Keratinocyte (primary cell): ENCODE measurements at regions not wholly inside any gene's neighbourhood (a gene's known extent, or its start where the extent isn't known, plus 50 kb on each side); places are given as distances from the start of the nearest gene placed in this dataset.

ENCODE experiments used
- DNase-seq: peaks from one replicate; pipeline ENCODE4 v3.0.0-alpha.2; 2011; ENCODE audit warnings: low read depth, missing footprints, low spot score
- FAIRE-seq: peaks from 2 replicates; lab custom pipeline; 2011; peaks lifted over from hg19 to GRCh38; lab: Jason Lieb, UNC
- H2AFZ ChIP-seq: 2 replicates; pipeline ENCODE4 v1.6.0; 2012; ENCODE audit warnings: low read length, control low read depth, inconsistent platforms; ENCODE audit not compliant: control insufficient read depth
- H3K27ac ChIP-seq: 2 replicates; pipeline ENCODE4 v1.5.1; 2011; ENCODE audit warnings: low read length; ENCODE audit not compliant: control insufficient read depth, insufficient read depth
- H3K27me3 ChIP-seq: 3 replicates; pipeline ENCODE4 v1.6.0; 2011; ENCODE audit warnings: low read length; ENCODE audit not compliant: control insufficient read depth, insufficient read depth; ENCODE audit errors: extremely low read depth
- H3K36me3 ChIP-seq, 2 experiments: 2 replicates in 1 of 2; 3 replicates in 1 of 2; pipeline ENCODE4 v1.5.1; 2011; ENCODE audit warnings: low read length in 2 of 2, mild to moderate bottlenecking in 1 of 2; ENCODE audit not compliant: control insufficient read depth in 2 of 2, insufficient read depth in 2 of 2; ENCODE audit errors: extremely low read depth in 1 of 2
- H3K4me1 ChIP-seq: 3 replicates; pipeline ENCODE4 v1.5.1; 2011; ENCODE audit warnings: low read length; ENCODE audit not compliant: control insufficient read depth, insufficient read depth; ENCODE audit errors: extremely low read depth
- H3K4me2 ChIP-seq: 3 replicates; pipeline ENCODE4 v1.6.0; 2011; ENCODE audit warnings: low read depth, low read length; ENCODE audit not compliant: control insufficient read depth, insufficient read depth; ENCODE audit errors: extremely low read depth
- H3K4me3 ChIP-seq, 3 experiments: fragments of 200-600 bp in 1 of 3; sonication (generic) in 1 of 3; 2 replicates in 2 of 3; 3 replicates in 1 of 3; pipeline ENCODE4 v1.5.1; 2011 to 2016; ENCODE audit warnings: low read length in 3 of 3, mild to moderate bottlenecking in 3 of 3, control low read depth in 2 of 3, inconsistent platforms in 1 of 3, low read depth in 1 of 3, mixed read lengths in 1 of 3, mixed run types in 1 of 3, moderate library complexity in 1 of 3; ENCODE audit not compliant: control insufficient read depth in 2 of 3, insufficient read depth in 2 of 3; ENCODE audit errors: extremely low read depth in 1 of 3
- H3K79me2 ChIP-seq: 2 replicates; pipeline ENCODE4 v1.6.0; 2012; ENCODE audit warnings: low read length; ENCODE audit not compliant: control insufficient read depth, insufficient read depth
- H3K9ac ChIP-seq: 3 replicates; pipeline ENCODE4 v1.6.0; 2011; ENCODE audit warnings: low read length; ENCODE audit not compliant: control insufficient read depth, insufficient read depth; ENCODE audit errors: extremely low read depth
- H3K9me1 ChIP-seq: 3 replicates; pipeline ENCODE4 v1.6.0; 2011; ENCODE audit warnings: low read length; ENCODE audit not compliant: control insufficient read depth, insufficient read depth; ENCODE audit errors: extremely low read depth
- H3K9me3 ChIP-seq: 2 replicates; pipeline ENCODE4 v1.5.1; 2012; ENCODE audit warnings: low read depth, low read length; ENCODE audit not compliant: control insufficient read depth
- H4K20me1 ChIP-seq: 3 replicates; pipeline ENCODE4 v1.6.0; 2011; ENCODE audit warnings: low read length; ENCODE audit not compliant: control insufficient read depth, insufficient read depth; ENCODE audit errors: extremely low read depth
- CTCF ChIP-seq, 3 experiments: IDR thresholded peaks in 1 of 3; conservative IDR thresholded peaks in 1 of 3; optimal IDR thresholded peaks in 1 of 3; 2 replicates in 2 of 3; 3 replicates in 1 of 3; pipeline versions ENCODE3 to v1.5.1; 2011; ENCODE audit warnings: low read length in 3 of 3, mild to moderate bottlenecking in 3 of 3, moderate library complexity in 2 of 3, control low read depth in 1 of 3, inconsistent platforms in 1 of 3; ENCODE audit not compliant: insufficient read depth in 2 of 3; ENCODE audit errors: extremely low read depth in 1 of 3
- EZH2 ChIP-seq: IDR thresholded peaks from one replicate; pipeline ENCODE4 v1.6.1; 2012; ENCODE audit warnings: inconsistent platforms, mild to moderate bottlenecking, low read length, moderate library complexity
- dilution Hi-C: fragments of 300-500 bp; cut with MboI; formaldehyde crosslinking; loops from one replicate; pipeline ENCODE4 v1.7.0; 2020; ENCODE audit warnings: low sequenced_read_pairs; ENCODE audit not compliant: extremely low pct_ligation_motif_present

- FAIRE-seq, result no peak
- dilution Hi-C loops, result no loop called here
- no peaks in the 10 kb centered on the region for H3K36me3 ChIP-seq
- no peak overlapping the region for H3K4me2 ChIP-seq
- TF ChIP-seq EZH2 (no peak), CTCF (optimal IDR thresholded peaks at IDR 0.05 in 1 of 3, IDR thresholded peaks at IDR 0.05 in 1 of 3, conservative IDR thresholded peaks at IDR 0.05 in 1 of 3; ENCODE audit: extremely low read depth in 1 of 3, insufficient read depth in 2 of 3, low read length in 3 of 3) (no peak)
- no peaks in the 10 kb centered on the region for H3K4me1 ChIP-seq
- no peak overlapping the region for H3K27ac ChIP-seq
- H2AFZ ChIP-seq, result no peak overlapping the region
- H3K9me3 ChIP-seq, result no peaks in the 10 kb centered on the region
- H3K79me2 ChIP-seq, result no peaks in the 10 kb centered on the region
- no peak for DNase-seq
- H3K9me1 ChIP-seq, result no peaks in the 10 kb centered on the region
- H3K9ac ChIP-seq, result no peak overlapping the region
- no peaks in the 10 kb centered on the region for H3K27me3 ChIP-seq
- H3K4me3 ChIP-seq, result no peak overlapping the region
- no peaks in the 10 kb centered on the region for H4K20me1 ChIP-seq
These were observed 56.3 kb upstream of the ACMSD start for GRCh38 chr2:134782107-134782506.

- no peaks in the 10 kb centered on the region for H3K36me3 ChIP-seq
- H3K27ac ChIP-seq, result no peak overlapping the region
- no peaks in the 10 kb centered on the region for H3K79me2 ChIP-seq
- H4K20me1 ChIP-seq, result no peaks in the 10 kb centered on the region
- FAIRE-seq (no peak), DNase-seq (no peak)
- H2AFZ ChIP-seq, result no peak overlapping the region
- TF ChIP-seq CTCF (optimal IDR thresholded peaks at IDR 0.05 in 1 of 3, IDR thresholded peaks at IDR 0.05 in 1 of 3, conservative IDR thresholded peaks at IDR 0.05 in 1 of 3; ENCODE audit: extremely low read depth in 1 of 3, insufficient read depth in 2 of 3, low read length in 3 of 3) (peak in 2 of 3 experiments; percentile 68 to 70), EZH2 (no peak)
- no peaks in the 10 kb centered on the region for H3K27me3 ChIP-seq
- H3K4me2 ChIP-seq, result no peak overlapping the region
- no peaks in the 10 kb centered on the region for H3K4me1 ChIP-seq
- no peak overlapping the region for H3K4me3 ChIP-seq
- H3K9me3 ChIP-seq, result no peaks in the 10 kb centered on the region
- H3K9me1 ChIP-seq, result no peaks in the 10 kb centered on the region
- H3K9ac ChIP-seq, result no peak overlapping the region
- dilution Hi-C loops, result no loop called here
These were observed 55.6 kb upstream of the ACMSD start for GRCh38 chr2:134782792-134783191.
